IMR-90 (cell line): ENCODE measurements at regions not wholly inside any gene's neighbourhood (a gene's known extent, or its start where the extent isn't known, plus 50 kb on each side); places are given as distances from the start of the nearest gene placed in this dataset.

Source experiments
- BHLHE40 ChIP-seq: fragments of 150-350 bp; IDR thresholded peaks from 2 replicates; pipeline ENCODE4 v1.6.1; 2016; ENCODE audit warnings: mild to moderate bottlenecking, low read depth, low read length
- CEBPB ChIP-seq: IDR thresholded peaks from 2 replicates; pipeline ENCODE4 v1.6.1; 2012; ENCODE audit warnings: low read depth, low read length, improper control_type of control experiment
- CHD1 ChIP-seq: IDR thresholded peaks from 2 replicates; pipeline ENCODE4 v1.6.1; 2012; ENCODE audit warnings: low read depth, low read length, improper control_type of control experiment
- FOS ChIP-seq: fragments of 150-350 bp; IDR thresholded peaks from 2 replicates; pipeline ENCODE4 v1.6.1; 2016; ENCODE audit warnings: low read depth, low read length
- MXI1 ChIP-seq: IDR thresholded peaks from 2 replicates; pipeline ENCODE4 v1.6.1; 2012; ENCODE audit warnings: low read depth, mild to moderate bottlenecking, low read length, moderate library complexity, borderline replicate concordance
- POLR2A ChIP-seq: IDR thresholded peaks from 2 replicates; pipeline ENCODE4 v1.6.1; 2012; ENCODE audit warnings: mild to moderate bottlenecking, low read depth, low read length
- RCOR1 ChIP-seq: IDR thresholded peaks from 2 replicates; pipeline ENCODE4 v1.6.1; 2012; ENCODE audit warnings: mild to moderate bottlenecking, low read length, improper control_type of control experiment; ENCODE audit not compliant: insufficient replicate concordance
- RFX5 ChIP-seq: IDR thresholded peaks from 2 replicates; pipeline ENCODE4 v1.8.0; 2012; ENCODE audit warnings: low read depth, mild to moderate bottlenecking, low read length, moderate library complexity
- SMC3 ChIP-seq: fragments of 150-350 bp; IDR thresholded peaks from 2 replicates; pipeline ENCODE4 v1.6.1; 2016; ENCODE audit warnings: low read depth, mild to moderate bottlenecking, antibody characterized with exemption, low read length, moderate library complexity
- TF ChIP-seq, protein P1 (sequence below): conservative IDR thresholded peaks from 2 replicates; pipeline ENCODE4 v1.5.1; 2012; ENCODE audit warnings: mild to moderate bottlenecking, low read depth, low read length, improper control_type of control experiment

DNA sequence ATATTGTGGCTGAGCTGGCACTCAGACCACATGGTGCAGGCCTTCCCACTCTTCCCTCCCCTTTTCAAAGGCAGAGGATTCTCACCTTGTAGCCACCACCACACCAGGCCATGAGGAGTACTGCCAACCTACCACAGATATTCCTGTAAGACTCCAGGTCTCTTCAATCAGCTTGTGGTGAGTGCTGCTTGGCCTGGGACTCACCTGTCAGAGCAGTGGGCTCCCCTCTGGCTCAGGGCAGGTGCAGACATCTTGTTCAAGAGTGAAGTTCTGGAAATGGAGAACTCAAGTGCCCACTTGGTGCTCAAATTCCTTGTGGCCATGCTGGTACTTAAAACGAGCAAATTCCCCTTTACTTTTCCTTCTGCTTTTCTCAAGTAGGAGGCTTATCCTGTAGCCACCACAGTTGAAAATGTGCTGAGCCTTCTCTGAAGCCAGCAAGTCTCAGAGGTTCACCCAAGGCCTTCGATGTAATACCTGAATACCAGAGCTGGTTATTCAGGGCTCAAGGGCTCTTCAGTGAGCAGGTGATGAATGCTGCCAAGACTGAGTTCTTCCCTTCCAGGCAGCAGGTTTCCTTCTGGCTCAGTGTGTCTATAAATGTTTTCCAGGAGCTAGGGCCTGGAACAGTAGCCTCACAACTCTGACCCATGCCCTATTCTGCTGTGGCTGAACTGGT lies 212.9 kb downstream of the TEX13C start:
- no peak for TF ChIP-seq RCOR1
- TF ChIP-seq, protein P1, sequence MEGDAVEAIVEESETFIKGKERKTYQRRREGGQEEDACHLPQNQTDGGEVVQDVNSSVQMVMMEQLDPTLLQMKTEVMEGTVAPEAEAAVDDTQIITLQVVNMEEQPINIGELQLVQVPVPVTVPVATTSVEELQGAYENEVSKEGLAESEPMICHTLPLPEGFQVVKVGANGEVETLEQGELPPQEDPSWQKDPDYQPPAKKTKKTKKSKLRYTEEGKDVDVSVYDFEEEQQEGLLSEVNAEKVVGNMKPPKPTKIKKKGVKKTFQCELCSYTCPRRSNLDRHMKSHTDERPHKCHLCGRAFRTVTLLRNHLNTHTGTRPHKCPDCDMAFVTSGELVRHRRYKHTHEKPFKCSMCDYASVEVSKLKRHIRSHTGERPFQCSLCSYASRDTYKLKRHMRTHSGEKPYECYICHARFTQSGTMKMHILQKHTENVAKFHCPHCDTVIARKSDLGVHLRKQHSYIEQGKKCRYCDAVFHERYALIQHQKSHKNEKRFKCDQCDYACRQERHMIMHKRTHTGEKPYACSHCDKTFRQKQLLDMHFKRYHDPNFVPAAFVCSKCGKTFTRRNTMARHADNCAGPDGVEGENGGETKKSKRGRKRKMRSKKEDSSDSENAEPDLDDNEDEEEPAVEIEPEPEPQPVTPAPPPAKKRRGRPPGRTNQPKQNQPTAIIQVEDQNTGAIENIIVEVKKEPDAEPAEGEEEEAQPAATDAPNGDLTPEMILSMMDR, result no peak
- no peak for TF ChIP-seq CEBPB
- no peak for TF ChIP-seq CHD1
- TF ChIP-seq POLR2A, result no peak
- TF ChIP-seq SMC3, result no peak
- TF ChIP-seq MXI1, result no peak
- TF ChIP-seq FOS, result no peak
- TF ChIP-seq RFX5, result no peak
- TF ChIP-seq BHLHE40, result no peak
